ENCODE measurements at regions not wholly inside any gene's neighbourhood (a gene's known extent, or its start where the extent isn't known, plus 50 kb on each side); places are given as distances from the start of the nearest gene placed in this dataset.

DNA sequence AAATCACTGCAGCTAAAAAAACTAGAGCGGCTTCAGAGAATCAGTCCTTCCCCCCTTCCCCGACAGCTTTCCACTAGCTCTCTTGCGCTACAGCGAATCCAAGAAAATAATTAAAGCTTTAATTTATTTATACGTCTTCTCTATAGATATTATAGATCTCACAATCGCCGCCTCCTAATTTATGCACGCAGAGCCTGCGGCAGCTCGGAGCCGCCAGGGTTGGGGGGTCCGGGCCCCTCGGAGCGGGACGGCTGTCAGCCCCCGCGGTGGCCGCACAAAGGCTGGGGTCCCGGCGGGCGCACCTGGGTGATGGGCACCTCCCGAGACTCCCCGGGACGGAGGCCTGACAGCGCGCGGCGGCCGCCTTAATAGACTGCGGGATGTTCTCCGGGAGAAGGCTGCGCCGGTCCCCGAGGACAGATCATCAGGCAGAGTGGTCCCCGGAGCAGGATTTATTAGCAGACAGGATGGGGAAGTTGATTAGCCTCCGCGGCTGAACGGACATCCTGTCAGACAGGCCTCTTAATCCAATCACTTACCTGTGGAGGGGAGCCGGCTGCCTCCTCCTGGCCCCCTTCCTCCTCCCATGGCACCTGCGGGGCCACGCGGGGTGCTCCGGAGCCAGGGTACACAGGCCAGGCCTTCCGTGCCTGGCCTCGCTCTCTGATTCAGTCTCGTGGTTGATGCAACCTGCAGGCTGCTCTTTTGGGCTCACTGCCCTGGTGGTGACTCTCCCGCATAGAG, 166.8 kb downstream of the MELK start:
- TF ChIP-seq, protein P1, sequence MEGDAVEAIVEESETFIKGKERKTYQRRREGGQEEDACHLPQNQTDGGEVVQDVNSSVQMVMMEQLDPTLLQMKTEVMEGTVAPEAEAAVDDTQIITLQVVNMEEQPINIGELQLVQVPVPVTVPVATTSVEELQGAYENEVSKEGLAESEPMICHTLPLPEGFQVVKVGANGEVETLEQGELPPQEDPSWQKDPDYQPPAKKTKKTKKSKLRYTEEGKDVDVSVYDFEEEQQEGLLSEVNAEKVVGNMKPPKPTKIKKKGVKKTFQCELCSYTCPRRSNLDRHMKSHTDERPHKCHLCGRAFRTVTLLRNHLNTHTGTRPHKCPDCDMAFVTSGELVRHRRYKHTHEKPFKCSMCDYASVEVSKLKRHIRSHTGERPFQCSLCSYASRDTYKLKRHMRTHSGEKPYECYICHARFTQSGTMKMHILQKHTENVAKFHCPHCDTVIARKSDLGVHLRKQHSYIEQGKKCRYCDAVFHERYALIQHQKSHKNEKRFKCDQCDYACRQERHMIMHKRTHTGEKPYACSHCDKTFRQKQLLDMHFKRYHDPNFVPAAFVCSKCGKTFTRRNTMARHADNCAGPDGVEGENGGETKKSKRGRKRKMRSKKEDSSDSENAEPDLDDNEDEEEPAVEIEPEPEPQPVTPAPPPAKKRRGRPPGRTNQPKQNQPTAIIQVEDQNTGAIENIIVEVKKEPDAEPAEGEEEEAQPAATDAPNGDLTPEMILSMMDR (IDR thresholded peaks at IDR 0.05): no peak
- no peak for TF ChIP-seq EP300 (IDR thresholded peaks at IDR 0.05)
- no peak for TF ChIP-seq POLR2A (IDR thresholded peaks at IDR 0.05)
- TF ChIP-seq POLR2AphosphoS5 (IDR thresholded peaks at IDR 0.05): no peak

All from suprapubic skin (tissue), 4 donors.